ENCODE measurements at regions not wholly inside any gene's neighbourhood (a gene's known extent, or its start where the extent isn't known, plus 50 kb on each side); places are given as distances from the start of the nearest gene placed in this dataset.

DNA sequence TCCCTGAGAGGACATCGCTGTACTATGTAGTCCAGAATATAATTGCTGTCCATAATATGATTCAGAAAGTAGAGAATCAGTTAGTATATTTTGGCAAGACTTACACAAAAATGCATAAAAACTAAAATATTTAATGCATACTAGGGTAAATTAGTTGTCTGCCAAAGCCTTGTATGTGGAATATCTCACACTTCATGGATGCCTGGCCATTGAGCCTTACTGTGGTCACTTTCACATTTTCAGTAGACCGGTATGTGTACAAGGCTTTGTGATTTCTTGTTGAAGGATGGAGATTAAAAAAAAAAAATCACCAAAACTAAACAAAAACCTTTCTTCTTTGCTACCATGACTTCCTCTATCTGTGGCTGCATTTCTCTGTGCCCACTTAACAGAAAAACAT is 197.3 kb upstream of the DDHD1 start:
- TF ChIP-seq EZH2 (IDR thresholded peaks at IDR 0.05; ENCODE audit: low read depth, low read length, severe bottlenecking) (no peak), ZNF274 (IDR thresholded peaks at IDR 0.05; ENCODE audit: borderline replicate concordance, extremely low read depth, low read length) (no peak), YY1 (IDR thresholded peaks at IDR 0.05; ENCODE audit: low read depth, low read length) (no peak), JUND (IDR thresholded peaks at IDR 0.05; ENCODE audit: low read length) (no peak)
- TF ChIP-seq, protein P1, sequence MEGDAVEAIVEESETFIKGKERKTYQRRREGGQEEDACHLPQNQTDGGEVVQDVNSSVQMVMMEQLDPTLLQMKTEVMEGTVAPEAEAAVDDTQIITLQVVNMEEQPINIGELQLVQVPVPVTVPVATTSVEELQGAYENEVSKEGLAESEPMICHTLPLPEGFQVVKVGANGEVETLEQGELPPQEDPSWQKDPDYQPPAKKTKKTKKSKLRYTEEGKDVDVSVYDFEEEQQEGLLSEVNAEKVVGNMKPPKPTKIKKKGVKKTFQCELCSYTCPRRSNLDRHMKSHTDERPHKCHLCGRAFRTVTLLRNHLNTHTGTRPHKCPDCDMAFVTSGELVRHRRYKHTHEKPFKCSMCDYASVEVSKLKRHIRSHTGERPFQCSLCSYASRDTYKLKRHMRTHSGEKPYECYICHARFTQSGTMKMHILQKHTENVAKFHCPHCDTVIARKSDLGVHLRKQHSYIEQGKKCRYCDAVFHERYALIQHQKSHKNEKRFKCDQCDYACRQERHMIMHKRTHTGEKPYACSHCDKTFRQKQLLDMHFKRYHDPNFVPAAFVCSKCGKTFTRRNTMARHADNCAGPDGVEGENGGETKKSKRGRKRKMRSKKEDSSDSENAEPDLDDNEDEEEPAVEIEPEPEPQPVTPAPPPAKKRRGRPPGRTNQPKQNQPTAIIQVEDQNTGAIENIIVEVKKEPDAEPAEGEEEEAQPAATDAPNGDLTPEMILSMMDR (IDR thresholded peaks at IDR 0.05; ENCODE audit: control extremely low read depth in 1 of 3, insufficient read depth in 1 of 3, low read depth in 1 of 3, low read length in 3 of 3): no peak

All from H1 (cell line).